HG03558 (cell line): ENCODE measurements at regions not wholly inside any gene's neighbourhood (a gene's known extent, or its start where the extent isn't known, plus 50 kb on each side); places are given as distances from the start of the nearest gene placed in this dataset.

Experiments
- ATAC-seq: cut with Tn5 transposase; IDR thresholded peaks from one replicate; pipeline ENCODE4 v1.9.1; 2021; ENCODE audit warnings: moderate number of reproducible peaks; ENCODE audit not compliant: unreplicated experiment; ENCODE audit errors: extremely low read depth

DNA sequence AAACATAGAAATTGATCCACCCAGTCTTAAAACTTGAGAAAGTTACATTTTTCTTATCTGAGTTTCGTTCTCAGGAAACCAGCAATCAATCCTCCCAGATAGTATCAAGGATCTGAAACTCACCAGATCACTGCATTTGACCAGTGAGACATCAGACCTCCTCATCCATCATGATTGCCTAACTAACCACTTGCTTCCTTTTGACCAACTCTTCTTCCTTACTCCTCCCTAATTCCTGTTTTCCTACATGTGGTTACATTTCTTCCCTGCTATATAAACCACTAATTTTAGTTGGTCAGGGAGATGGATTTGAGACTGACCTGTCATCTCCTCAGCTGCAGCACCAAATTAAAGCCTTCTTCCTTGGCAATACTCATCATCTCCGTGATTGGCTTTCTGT lies 357.1 kb upstream of the POU3F2 start:
- no peak for ATAC-seq

DNA sequence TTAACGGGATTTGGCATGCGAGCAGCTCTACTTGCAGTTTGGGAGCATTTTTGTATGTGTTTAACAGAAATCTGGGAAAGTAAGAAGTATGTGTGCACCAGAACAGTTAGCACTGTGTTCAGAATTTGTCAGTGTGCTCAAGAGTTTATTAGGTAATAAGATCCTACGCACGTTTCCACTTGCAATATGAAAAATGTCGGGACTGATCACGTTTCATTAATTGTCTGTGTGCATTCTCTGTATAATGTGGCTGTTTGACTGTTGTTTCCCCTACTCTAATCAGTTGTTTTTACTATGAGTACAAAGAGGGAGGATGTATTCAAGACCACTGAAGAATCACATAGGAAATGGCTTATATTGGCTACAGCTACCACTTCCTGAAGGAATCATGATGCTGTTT lies 349.7 kb upstream of the POU3F2 start:
- ATAC-seq = no peak

DNA sequence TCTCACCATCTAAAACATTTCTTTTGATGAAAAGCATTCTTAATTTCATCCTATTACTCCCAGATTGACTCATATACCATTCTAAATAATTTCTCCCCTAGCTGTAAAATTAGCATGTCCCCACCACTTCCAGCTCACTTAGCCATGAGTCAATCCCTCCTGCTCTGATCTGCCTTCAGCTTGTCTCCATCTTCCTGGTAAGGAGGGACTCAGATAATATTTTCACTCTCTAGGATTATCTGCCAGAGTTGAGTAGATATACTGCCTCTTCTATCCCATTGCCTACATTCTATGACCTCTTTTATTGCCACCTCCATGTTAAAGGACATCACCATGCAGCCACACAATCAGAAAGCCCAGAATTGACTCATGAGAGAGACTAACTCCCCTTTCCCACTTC lies 348.8 kb upstream of the POU3F2 start:
- ATAC-seq = no peak

DNA sequence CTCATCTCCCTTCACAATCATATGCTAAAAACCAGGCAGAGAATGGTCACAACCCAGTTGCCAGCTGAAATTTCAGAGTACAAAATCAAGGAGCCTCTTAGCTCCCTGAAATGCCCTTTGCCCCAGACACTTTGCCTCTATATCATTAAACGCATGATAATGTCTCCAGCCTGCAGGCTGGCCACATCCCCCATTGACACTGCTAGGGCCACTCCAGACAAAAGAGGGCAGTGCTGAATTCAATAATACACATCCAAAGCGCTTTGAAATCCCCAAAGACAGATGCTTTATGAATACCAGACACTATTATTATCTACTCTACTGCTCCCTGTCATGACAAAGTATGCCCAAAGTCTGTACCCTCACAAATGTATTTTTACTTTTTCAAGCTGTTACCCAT lies 348.3 kb upstream of the POU3F2 start:
- ATAC-seq = no peak

DNA sequence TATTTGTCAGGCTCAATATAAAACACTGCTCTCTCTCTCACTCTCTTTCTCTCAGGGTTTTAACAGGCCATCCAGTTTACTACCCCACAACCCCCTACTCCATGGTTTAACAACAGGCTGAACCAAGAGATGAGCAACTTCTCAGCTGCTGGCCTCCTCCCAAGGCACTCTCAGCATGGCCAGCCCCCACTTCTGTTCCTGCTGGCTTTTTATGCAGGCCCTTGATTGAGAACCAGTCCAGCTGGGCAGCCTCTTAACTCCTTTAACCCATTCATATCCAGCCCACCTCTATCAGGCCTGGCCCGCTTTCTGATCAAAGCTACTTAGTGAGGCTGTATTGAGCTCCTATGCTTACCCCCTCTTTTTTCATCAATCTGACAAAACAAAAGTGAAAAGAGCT lies 346.8 kb upstream of the POU3F2 start:
- no peak for ATAC-seq

DNA sequence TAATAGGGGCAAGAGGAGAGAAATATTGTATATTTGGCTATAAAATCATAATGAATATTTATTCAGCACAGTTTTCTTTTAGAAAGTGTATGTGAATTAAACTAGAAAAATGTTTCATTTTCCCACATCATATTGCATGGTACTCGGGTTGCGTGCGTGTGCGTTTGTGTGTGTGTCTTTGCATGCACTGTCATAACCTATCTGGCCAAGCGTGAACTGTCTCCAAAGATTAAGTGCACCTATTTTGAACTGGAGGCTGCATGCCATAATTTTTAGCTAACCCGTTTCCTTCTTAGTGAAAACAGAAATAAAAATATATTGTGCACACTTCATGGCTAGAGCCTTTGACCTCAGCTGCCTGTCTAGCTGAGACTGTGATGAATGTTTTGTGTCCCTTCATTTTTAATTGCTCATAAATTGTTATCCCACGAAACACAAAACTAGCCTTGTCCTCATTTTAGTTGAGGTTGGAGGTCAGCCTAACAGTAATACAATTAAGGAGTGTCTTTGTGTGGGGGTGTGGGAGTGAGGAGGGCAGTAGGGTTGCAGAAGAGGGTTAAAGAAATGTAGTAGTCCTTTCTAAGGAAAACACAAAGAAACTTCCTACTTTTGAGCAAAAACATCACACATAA lies 336.1 kb upstream of the POU3F2 start:
- no peak for ATAC-seq

DNA sequence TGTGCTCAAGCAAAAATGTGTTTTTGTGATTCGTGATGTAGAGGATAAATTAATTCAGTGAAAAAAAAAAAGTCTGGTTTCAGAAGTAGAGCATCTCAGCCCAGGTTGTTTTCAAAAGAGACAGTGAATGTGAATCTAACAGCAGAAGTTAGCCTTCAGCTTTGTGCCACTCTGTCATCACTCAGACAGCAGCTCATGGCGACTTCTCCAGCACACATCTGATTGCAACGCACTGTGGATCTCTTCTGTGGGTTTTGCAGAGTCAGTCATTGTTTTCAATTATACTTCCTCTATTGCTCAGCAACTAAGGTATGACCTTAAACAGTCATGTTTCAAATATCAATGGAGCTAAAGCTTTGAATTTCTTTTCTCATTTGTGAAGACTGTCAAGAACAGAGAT lies 335.5 kb upstream of the POU3F2 start:
- ATAC-seq = no peak

DNA sequence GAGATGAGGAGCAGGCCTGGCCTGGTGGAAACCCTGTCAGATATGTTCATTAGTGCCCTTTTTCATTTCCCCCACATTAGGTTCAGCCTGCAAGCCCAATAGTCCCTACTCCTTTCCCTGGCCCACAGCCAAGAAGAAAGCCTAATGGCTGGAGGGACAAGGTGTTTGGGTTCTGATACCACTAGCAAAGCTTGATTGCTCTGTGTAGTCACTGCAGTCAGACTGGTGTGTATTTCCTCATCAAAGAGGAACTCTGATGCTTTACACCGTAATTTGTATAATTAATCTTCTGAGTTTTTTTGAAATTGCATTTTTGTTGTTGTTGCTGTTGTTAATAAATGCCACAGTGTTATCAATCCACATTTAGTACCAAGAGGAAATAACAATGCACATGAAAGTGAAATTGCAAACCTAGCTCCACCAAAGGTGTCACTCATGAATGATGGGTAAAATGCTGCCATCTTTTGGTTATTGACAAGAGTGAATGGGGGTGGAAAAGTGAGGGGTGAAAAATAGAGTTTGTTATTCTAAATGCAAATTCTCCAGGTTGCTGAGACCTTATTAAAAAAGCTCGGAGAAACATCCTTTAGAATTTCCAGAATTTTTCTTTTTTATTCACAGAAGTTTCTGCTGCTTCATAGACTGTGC lies 320.2 kb upstream of the POU3F2 start:
- ATAC-seq = no peak

DNA sequence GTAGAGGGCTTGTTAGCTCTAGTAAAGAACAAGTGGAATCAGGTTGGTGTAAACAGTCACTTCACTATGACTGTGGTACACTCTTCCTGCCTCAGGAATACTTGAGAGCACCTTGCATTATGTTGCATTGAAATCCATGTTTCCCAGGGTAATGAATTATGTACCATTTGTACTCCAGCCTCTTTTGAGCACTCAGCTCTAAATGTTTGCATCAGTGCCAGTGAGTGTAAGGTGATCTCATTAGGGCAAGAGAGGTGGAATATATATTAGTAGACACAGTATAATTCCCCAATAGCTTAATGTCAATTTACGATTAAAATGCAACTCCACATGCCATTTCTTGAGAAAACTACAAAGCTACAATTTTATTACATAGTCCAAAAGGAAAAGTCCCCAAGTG lies 319.6 kb upstream of the POU3F2 start:
- ATAC-seq = no peak

DNA sequence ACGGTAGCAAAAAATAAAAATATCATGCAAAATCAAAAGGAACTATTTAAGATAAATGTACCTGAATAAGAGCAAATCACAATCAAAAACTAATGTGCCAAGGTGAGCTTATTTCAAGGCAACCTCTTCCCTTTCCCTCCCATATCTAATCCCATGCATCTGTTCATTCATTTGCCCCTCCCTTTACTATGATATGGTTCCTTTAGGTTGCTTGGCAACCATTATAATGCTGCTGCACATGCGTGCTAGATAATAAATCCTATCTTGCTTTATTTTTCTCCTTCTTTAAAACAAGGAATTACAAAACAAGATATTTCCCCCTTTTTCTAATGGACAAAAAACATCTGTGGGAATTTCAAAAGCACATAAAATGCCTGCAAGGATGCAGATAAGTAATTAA lies 318.2 kb upstream of the POU3F2 start:
- ATAC-seq = no peak

DNA sequence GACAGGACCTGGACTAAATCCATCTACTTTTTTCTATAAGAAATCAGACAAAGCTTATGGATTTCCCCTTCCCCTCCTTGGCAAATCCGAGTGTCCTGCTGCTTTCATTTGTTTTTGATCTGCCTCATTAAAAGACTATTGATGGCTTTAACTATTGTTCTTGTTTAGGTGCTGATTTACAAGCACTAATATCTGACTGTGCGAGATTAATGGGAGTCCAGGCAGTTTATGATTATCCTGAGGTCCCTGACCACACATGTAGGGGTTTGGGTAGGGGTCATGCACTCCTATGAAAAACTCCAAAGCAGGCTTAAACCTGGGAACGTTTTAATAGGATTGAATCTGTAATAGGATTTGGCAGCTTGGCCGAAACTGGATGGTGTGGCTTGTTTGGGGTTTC lies 317.5 kb upstream of the POU3F2 start:
- no peak for ATAC-seq

DNA sequence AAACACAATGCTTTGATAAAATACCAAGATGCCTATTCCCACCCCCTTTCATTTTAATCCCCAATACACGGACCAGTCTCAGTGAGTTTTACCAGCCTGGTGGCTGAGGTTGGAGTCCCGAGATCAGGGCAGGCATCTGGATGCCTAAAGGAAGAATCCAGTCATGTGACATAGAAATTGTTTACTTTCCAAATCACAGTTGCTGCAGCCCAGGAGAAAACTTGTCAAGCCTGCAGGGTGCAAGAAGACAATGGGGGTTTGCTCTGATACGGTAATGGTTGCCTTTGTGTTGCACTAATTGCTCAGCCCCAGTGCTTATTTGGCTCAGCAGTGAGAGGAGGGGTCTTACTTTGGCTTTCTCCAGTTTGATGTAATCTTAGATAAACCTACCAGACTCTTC lies 308.5 kb upstream of the POU3F2 start:
- ATAC-seq = no peak

DNA sequence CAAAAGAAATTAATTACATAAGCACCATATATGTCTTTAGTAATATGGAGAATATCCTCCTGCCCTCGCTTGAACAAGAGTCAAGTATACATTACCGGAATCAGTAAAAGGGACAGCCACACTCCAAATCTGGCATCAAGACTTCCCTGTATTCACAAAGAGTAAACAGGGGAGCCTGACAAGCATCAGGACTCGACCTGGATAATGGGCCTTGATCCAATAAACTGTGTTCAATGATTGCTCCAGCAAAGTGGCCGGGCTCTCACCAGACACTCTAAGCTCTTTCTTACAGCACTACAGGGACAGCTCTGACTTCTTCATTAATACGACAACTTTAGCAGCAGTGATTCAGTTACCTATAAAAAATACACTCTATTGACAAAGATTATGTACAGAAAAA lies 307.9 kb upstream of the POU3F2 start:
- no peak for ATAC-seq

DNA sequence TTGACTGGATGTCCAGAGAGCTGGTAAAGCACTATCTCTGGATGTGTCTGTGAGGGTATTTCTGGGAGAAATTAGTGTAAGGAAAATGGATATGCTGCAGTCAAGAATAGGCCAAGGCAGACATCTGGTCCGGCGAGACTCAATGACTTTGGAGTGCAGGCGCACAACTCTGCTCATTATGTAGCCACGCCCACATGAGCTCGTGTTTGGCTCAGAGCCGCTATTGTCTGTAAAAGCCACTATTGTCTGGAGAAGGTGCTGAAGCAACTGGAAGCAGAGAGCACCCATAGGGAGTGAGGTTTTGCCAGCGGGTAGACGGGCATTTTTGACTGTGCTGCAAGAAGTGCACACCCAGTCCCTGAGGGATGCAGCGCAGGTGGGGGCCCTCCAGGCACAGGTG lies 305.0 kb upstream of the POU3F2 start:
- ATAC-seq = no peak

DNA sequence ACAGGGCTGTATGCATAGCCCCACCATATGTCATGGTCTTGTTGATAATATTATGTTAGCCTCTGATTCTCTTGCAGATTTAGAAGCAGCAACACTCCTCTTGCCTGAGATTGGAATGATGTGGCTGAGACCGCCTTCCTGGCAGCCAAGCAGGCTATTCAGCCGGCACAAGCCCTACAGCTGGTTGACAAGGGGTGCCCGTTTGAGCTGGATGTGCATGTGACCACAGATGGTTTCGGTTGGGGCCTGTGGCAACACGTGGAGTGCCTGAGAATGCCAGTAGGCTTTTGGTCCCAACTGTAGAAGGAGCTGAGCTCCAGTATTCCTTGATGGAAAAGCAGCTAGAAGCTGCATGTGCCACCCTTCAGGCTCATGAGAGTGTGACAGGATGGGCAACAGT lies 303.6 kb upstream of the POU3F2 start:
- ATAC-seq = no peak

DNA sequence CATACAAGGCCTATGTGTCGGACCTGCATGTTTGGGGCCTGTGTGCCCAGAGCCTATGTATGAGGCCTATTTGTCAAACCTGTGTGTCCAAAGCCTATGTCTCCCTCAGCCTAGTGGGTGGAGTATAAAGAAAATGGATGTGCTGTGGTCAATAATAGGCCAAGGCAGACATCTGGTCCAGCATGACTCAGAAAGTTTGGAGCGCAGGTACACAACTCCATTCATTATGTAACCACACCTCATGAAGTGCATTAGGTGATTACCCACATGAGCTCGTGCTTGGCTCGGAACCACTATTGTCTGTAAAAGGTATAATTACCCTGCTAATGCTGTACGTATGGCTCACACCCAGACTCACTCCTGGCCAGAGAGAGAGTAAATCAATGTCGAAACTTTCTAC lies 302.4 kb upstream of the POU3F2 start:
- ATAC-seq = no peak

DNA sequence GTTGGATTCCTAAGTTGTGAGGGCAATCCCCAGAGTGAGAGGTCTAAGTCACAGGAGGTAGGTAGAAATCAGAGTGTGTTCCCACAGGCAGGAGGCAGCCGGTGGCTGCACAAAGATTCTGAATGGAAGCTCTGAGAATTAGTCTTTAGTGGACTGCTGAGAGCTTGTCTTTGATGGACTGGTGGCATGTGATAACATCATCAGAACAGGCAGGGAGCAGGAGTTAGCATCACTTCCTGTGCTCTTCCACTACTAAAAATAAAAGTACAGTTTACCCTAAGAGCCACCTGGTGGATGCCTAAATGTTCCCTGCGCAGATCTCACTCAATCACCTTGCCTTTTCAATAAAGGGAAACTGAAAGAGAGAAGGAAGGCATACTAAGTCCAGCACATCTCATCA lies 294.6 kb upstream of the POU3F2 start:
- ATAC-seq = no peak

DNA sequence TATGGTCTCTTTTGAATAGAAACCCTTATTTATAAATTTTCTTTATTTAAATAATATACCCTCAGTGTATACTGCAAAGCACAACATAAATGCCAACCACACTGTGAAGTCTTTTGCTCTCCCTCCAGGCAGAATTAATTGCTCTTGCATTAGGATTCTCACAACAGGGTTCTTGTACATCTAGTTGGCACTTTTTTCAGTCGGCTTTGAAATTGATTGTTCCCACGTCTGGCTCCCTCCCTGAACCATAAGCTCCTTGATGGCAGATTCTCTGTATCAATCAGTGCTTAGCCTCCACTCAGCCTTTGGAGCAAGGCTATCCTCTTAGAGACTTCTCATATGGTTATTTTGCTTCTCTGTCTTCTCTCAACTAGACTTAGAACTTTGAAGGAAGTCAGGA lies 288.0 kb upstream of the POU3F2 start:
- no peak for ATAC-seq

DNA sequence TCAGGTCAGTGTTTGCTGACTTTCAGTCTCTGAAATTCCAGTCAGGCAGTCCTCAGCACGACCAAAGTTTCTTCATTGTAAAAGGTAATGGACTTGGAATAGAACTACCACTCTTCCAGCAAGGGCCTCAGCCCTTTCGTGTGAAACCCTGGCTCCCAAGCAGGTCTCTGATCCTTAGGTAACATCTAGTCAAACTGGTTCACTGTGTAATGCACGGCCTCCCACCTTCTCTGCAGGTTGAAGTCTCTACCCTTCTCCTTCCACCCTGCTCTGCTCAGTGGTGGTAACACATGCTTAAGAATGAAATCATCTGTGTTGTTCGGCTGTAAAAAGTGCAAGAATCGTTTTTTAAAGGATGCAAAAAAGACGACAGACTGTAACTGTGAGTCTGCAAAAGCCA lies 287.2 kb upstream of the POU3F2 start:
- no peak for ATAC-seq

DNA sequence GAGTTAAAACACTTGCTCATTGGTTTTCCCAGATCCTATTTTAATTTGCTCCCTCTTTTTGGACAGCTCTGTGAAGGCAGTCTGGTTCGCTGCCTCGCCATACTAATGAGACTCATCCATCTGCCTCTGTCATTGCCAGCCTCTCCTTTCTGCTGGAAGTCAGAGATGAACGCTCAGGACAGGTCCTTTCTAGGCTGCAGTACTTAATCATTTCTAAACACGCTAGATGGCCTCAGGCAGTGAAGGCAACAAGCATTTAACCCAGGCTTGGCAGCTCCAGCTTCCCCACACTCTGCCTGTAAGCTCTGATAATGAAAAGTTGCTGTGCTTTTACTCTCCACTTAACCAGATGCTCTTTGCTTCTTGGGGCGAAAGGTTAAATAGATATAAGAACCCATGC lies 286.7 kb upstream of the POU3F2 start:
- no peak for ATAC-seq

DNA sequence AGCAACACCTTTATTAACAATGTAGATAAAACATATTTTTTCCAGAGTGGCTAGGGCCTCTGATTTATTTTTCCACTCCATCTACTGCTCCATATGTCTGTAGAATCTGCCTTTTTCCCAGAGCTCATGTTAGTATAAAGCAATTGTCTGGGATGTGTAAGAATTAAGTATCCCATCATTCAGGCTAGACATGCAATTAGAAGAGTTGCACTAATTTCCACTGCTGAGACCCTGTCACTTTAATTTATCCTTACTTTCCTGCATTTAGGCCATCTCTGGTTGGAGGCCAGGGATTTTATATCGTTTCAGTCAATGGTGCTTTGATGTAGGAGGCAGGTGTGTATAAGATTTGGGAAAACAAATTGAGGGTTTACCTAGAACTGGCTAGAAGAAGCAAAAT lies 286.1 kb upstream of the POU3F2 start:
- no peak for ATAC-seq

DNA sequence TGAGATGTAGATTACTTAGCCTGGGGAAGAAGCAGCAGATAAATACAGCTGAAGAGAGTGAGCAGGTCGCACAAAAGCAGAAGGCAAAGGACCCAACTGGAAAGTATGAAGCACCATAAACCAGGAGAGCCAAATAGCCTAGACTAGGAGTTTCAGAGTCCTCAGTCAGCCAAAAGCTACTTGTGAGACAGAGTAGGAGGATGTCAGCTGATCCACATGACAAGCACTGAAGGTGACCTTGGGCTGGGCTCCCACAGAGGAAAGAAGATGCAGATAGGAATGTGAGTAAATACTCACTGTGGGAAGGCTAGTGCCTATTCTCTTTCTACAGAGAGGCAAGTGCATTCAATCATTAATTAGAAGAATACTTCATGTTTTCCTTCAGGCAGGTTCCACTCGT lies 274.0 kb upstream of the POU3F2 start:
- no peak for ATAC-seq

DNA sequence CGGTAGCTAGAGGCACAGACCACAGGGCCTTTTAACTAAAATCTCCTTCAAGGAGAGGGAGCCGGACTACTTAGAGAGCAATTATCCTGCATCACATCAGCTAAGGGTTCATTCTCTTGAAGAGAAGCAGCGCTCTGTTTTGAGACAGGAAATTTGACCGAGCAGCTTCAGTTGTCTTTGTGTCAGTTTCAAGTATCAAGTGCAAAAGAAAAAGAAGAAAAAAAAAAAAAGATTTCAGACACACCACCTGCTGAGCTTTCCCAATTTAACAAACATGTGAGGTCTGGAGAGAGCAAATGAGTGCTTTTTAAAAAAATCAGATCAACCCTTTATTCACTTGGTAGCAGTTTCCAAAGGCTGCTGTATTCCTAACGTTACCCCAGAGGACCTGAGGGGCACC lies 273.5 kb upstream of the POU3F2 start:
- ATAC-seq = no peak
